HepG2 (cell line): ENCODE measurements at regions not wholly inside any gene's neighbourhood (a gene's known extent, or its start where the extent isn't known, plus 50 kb on each side); places are given as distances from the start of the nearest gene placed in this dataset.

ENCODE experiments used
- AGO1 ChIP-seq: fragments of 200-400 bp; formaldehyde crosslinking; IDR thresholded peaks from 2 replicates; pipeline ENCODE4 v1.6.1; 2017; ENCODE audit warnings: mild to moderate bottlenecking, low read depth, low read length, moderate library complexity; ENCODE audit not compliant: poor library complexity, severe bottlenecking
- AKAP8 ChIP-seq: sonication (generic); formaldehyde crosslinking; IDR thresholded peaks from 2 replicates; pipeline ENCODE4 v1.5.1; 2020; ENCODE audit warnings: mild to moderate bottlenecking, missing genetic modification reagents
- ARNT ChIP-seq: fragments of 450-650 bp; IDR thresholded peaks from 2 replicates; pipeline ENCODE4 v1.6.1; 2017
- EZH2 ChIP-seq: conservative IDR thresholded peaks from 2 replicates; pipeline ENCODE4 v1.6.1; 2012; ENCODE audit warnings: mild to moderate bottlenecking, low read depth, low read length, moderate library complexity
- HES4 ChIP-seq: sonication (generic); formaldehyde crosslinking; IDR thresholded peaks from 2 replicates; pipeline ENCODE4 v1.9.0; 2021; ENCODE audit warnings: mild to moderate bottlenecking, missing genetic modification reagents, borderline replicate concordance
- KDM5B ChIP-seq: sonication (generic); formaldehyde crosslinking; IDR thresholded peaks from 2 replicates; pipeline ENCODE4 v1.4.0; 2020; ENCODE audit warnings: missing genetic modification reagents, mild to moderate bottlenecking, borderline replicate concordance
- MIXL1 ChIP-seq: IDR thresholded peaks from 2 replicates; pipeline ENCODE4 v1.6.1; 2016
- MLLT10 ChIP-seq: sonication (generic); formaldehyde crosslinking; IDR thresholded peaks from 2 replicates; pipeline ENCODE4 v1.4.0; 2020; ENCODE audit warnings: missing genetic modification reagents
- NR2F6 ChIP-seq, 2 experiments: IDR thresholded peaks; 2 replicates each; pipeline ENCODE4 v1.6.1; 2016; ENCODE audit warnings: antibody characterized with exemption in 1 of 2, mild to moderate bottlenecking in 1 of 2
- PHF20 ChIP-seq: sonication (generic); formaldehyde crosslinking; IDR thresholded peaks from 2 replicates; pipeline ENCODE4 v1.5.0; 2020; ENCODE audit warnings: mild to moderate bottlenecking, missing genetic modification reagents
- PHF21A ChIP-seq: sonication (generic); formaldehyde crosslinking; IDR thresholded peaks from 2 replicates; pipeline ENCODE4 v1.5.0; 2020; ENCODE audit warnings: mild to moderate bottlenecking, missing genetic modification reagents
- SOX13 ChIP-seq, 3 experiments: fragments of 450-650 bp in 1 of 3; sonication (generic) in 1 of 3; formaldehyde crosslinking in 1 of 3; IDR thresholded peaks in 2 of 3; conservative IDR thresholded peaks in 1 of 3; 2 replicates each; pipeline versions ENCODE4 v1.5.0 to v1.6.1; 2016 to 2020; ENCODE audit warnings: antibody characterized with exemption in 1 of 3, mild to moderate bottlenecking in 1 of 3, missing compliant biosample characterization in 1 of 3, missing genetic modification reagents in 1 of 3, moderate library complexity in 1 of 3
- SOX6 ChIP-seq, 2 experiments: fragments of 450-650 bp in 1 of 2; sonication (generic) in 1 of 2; formaldehyde crosslinking in 1 of 2; IDR thresholded peaks; 2 replicates each; pipeline versions ENCODE4 v1.4.0 to v1.6.1; 2017 to 2020; ENCODE audit warnings: antibody characterized with exemption in 1 of 2, mild to moderate bottlenecking in 1 of 2, missing genetic modification reagents in 1 of 2
- SP140L ChIP-seq: sonication (generic); formaldehyde crosslinking; IDR thresholded peaks from 2 replicates; pipeline ENCODE4 v1.4.0; 2020; ENCODE audit warnings: missing genetic modification reagents, borderline replicate concordance
- ZBTB1 ChIP-seq: sonication (generic); formaldehyde crosslinking; IDR thresholded peaks from 2 replicates; pipeline ENCODE4 v1.4.0; 2020; ENCODE audit warnings: missing genetic modification reagents, borderline replicate concordance
- ZBTB3 ChIP-seq: sonication (generic); formaldehyde crosslinking; IDR thresholded peaks from 2 replicates; pipeline ENCODE4 v1.4.0; 2020; ENCODE audit warnings: low read depth, mild to moderate bottlenecking, moderate library complexity, missing genetic modification reagents, borderline replicate concordance
- ZNF256 ChIP-seq: sonication (generic); formaldehyde crosslinking; conservative IDR thresholded peaks from 2 replicates; pipeline ENCODE4 v1.4.0; 2020; ENCODE audit warnings: missing genetic modification reagents
- ZNF260 ChIP-seq: sonication (generic); formaldehyde crosslinking; IDR thresholded peaks from 2 replicates; pipeline ENCODE4 v1.4.0; 2020; ENCODE audit warnings: missing genetic modification reagents, low read depth, mild to moderate bottlenecking, borderline replicate concordance
- ZNF614 ChIP-seq: IDR thresholded peaks from 2 replicates; pipeline ENCODE4 v1.6.1; 2018; ENCODE audit warnings: missing biosample characterization, missing genetic modification reagents, inconsistent platforms, borderline replicate concordance
- ZNF678 ChIP-seq: sonication (generic); formaldehyde crosslinking; IDR thresholded peaks from 2 replicates; pipeline ENCODE4 v1.4.0; 2020; ENCODE audit warnings: mild to moderate bottlenecking, missing genetic modification reagents
- TF ChIP-seq, protein P1 (sequence below): sonication (generic); formaldehyde crosslinking; IDR thresholded peaks from 2 replicates; pipeline ENCODE4 v1.8.1; 2022; ENCODE audit warnings: mild to moderate bottlenecking, missing genetic modification reagents
- TF ChIP-seq, protein P2 (sequence below): sonication (generic); formaldehyde crosslinking; IDR thresholded peaks from 2 replicates; pipeline ENCODE4 v1.4.0; 2020; ENCODE audit warnings: mild to moderate bottlenecking, missing genetic modification reagents
- TF ChIP-seq, protein P3 (sequence below): sonication (generic); formaldehyde crosslinking; IDR thresholded peaks from 2 replicates; pipeline ENCODE4 v1.5.0; 2020; ENCODE audit warnings: mild to moderate bottlenecking, missing genetic modification reagents, moderate library complexity
- TF ChIP-seq, protein P4 (sequence below): sonication (generic); formaldehyde crosslinking; IDR thresholded peaks from 2 replicates; pipeline ENCODE4 v1.5.0; 2020; ENCODE audit warnings: missing genetic modification reagents, mild to moderate bottlenecking, borderline replicate concordance
- TF ChIP-seq, protein P5 (sequence below): IDR thresholded peaks from 2 replicates; pipeline ENCODE4 v1.6.1; 2016; ENCODE audit warnings: control low read depth

DNA sequence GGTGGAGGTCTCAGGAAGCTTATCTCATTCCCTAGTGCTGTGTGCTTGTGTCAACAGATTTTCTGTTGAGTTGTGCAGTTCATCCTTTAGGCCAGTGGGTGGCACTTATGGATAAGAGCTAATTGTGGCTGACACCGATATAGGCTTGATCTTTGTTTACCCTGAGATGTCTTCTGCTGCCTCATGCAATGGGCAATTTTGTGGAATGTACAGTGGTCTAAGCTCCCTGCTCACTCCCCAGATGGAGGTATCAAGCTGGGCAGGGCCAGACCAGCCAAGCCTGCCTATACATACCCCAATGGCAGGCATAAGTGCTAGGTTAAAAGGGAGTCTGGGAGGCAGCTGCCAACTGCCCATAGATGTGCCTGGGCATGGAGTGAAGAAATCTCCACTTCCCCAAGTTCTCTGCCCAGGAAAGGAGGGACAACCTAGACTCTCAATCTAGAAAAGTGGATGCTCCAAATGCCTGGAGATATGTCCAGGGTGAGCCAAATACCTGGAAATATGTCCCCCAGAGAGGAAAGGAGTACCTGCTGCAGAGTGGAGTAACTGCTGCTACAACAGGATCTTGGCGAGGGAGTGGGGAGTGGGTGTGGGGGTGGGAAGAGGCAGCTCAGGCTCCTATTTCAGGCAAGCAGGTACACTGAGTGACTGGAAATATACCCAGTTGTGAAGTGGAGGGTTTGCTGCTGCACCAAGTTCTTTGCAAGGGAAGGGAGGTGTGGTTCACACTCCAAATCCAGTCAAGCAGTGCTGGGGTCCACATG lies 53.2 kb upstream of the ARG1 start (continued):
- TF ChIP-seq KDM5B (CRISPR knock-in tag) (no peak), MLLT10 (no peak), AGO1 (no peak), SOX13 (IDR thresholded peaks at IDR 0.05) (no peak), SOX13 (CRISPR knock-in tag; conservative IDR thresholded peaks at IDR 0.05 in 1 of 2, IDR thresholded peaks at IDR 0.05 in 1 of 2) (no peak), ARNT (no peak), ZNF260 (CRISPR knock-in tag) (no peak), ZBTB3 (CRISPR knock-in tag) (no peak), SOX6 (IDR thresholded peaks at IDR 0.05) (no peak), SOX6 (CRISPR knock-in tag; IDR thresholded peaks at IDR 0.05) (peak; percentile 24; the same call in 1 of the 2 replicates), ZBTB1 (CRISPR knock-in tag) (no peak), ZNF614 (CRISPR knock-in tag) (peak; percentile 58; the same call in 1 of the 2 replicates), EZH2 (no peak), PHF21A (CRISPR knock-in tag) (no peak; the same call in 1 of the 2 replicates), PHF20 (peak; percentile 24; the same call in 1 of the 2 replicates), HES4 (CRISPR knock-in tag) (no peak), ZNF256 (CRISPR knock-in tag) (no peak), MIXL1 (CRISPR knock-in tag) (peak; percentile 87), NR2F6 (IDR thresholded peaks at IDR 0.05) (no peak), NR2F6 (CRISPR knock-in tag; IDR thresholded peaks at IDR 0.05) (no peak), SP140L (CRISPR knock-in tag) (no peak), AKAP8 (CRISPR knock-in tag) (0 out of 2 replicates have a peak, but pooled peaks have one; percentile 45), ZNF678 (CRISPR knock-in tag) (no peak)
- TF ChIP-seq, protein P1, sequence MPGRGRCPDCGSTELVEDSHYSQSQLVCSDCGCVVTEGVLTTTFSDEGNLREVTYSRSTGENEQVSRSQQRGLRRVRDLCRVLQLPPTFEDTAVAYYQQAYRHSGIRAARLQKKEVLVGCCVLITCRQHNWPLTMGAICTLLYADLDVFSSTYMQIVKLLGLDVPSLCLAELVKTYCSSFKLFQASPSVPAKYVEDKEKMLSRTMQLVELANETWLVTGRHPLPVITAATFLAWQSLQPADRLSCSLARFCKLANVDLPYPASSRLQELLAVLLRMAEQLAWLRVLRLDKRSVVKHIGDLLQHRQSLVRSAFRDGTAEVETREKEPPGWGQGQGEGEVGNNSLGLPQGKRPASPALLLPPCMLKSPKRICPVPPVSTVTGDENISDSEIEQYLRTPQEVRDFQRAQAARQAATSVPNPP (CRISPR knock-in tag), result no peak
- TF ChIP-seq, protein P2, sequence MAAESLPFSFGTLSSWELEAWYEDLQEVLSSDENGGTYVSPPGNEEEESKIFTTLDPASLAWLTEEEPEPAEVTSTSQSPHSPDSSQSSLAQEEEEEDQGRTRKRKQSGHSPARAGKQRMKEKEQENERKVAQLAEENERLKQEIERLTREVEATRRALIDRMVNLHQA (CRISPR knock-in tag), result no peak
- TF ChIP-seq, protein P3, sequence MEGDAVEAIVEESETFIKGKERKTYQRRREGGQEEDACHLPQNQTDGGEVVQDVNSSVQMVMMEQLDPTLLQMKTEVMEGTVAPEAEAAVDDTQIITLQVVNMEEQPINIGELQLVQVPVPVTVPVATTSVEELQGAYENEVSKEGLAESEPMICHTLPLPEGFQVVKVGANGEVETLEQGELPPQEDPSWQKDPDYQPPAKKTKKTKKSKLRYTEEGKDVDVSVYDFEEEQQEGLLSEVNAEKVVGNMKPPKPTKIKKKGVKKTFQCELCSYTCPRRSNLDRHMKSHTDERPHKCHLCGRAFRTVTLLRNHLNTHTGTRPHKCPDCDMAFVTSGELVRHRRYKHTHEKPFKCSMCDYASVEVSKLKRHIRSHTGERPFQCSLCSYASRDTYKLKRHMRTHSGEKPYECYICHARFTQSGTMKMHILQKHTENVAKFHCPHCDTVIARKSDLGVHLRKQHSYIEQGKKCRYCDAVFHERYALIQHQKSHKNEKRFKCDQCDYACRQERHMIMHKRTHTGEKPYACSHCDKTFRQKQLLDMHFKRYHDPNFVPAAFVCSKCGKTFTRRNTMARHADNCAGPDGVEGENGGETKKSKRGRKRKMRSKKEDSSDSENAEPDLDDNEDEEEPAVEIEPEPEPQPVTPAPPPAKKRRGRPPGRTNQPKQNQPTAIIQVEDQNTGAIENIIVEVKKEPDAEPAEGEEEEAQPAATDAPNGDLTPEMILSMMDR (CRISPR knock-in tag), result peak; percentile 98
- TF ChIP-seq, protein P4, sequence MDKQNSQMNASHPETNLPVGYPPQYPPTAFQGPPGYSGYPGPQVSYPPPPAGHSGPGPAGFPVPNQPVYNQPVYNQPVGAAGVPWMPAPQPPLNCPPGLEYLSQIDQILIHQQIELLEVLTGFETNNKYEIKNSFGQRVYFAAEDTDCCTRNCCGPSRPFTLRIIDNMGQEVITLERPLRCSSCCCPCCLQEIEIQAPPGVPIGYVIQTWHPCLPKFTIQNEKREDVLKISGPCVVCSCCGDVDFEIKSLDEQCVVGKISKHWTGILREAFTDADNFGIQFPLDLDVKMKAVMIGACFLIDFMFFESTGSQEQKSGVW, result no peak
- TF ChIP-seq, protein P5, sequence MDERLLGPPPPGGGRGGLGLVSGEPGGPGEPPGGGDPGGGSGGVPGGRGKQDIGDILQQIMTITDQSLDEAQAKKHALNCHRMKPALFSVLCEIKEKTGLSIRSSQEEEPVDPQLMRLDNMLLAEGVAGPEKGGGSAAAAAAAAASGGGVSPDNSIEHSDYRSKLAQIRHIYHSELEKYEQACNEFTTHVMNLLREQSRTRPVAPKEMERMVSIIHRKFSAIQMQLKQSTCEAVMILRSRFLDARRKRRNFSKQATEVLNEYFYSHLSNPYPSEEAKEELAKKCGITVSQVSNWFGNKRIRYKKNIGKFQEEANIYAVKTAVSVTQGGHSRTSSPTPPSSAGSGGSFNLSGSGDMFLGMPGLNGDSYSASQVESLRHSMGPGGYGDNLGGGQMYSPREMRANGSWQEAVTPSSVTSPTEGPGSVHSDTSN (CRISPR knock-in tag), result no peak
